Pancreas (tissue), 10 donors: ENCODE measurements at regions not wholly inside any gene's neighbourhood (a gene's known extent, or its start where the extent isn't known, plus 50 kb on each side); places are given as distances from the start of the nearest gene placed in this dataset.

Source experiments
- ATAC-seq, 4 donors: fragments of 200-7000 bp; cut with Tn5 transposase; one replicate each; pipeline versions ENCODE4 v1.8.0 to v1.9.1; 2020; ENCODE audit warnings: mild to moderate bottlenecking in 4 of 4, moderate library complexity in 4 of 4
- DNase-seq, 6 donors: peaks; one replicate each; pipeline ENCODE4 v3.0.0-alpha.2; 2020
- FAIRE-seq: peaks from 2 replicates; lab custom pipeline; 2012; peaks lifted over from hg19 to GRCh38; lab: Jason Lieb, UNC
- H3K27ac ChIP-seq, 4 donors: fragments of 200-600 bp; sonication (generic); 1 replicate in 3 of 4; 2 replicates in 1 of 4; pipeline versions ENCODE4 v1.5.0 to v1.8.0; 2020
- H3K27me3 ChIP-seq, 4 donors: fragments of 200-600 bp; one replicate each; pipeline ENCODE4 v1.8.0; 2021
- H3K36me3 ChIP-seq, 3 donors: fragments of 200-600 bp; sonication (generic) in 1 of 3; one replicate each; pipeline versions ENCODE4 v1.5.0 to v1.8.0; 2020 to 2021
- H3K4me1 ChIP-seq, 3 donors: fragments of 200-600 bp; one replicate each; pipeline ENCODE4 v1.8.0; 2021
- H3K4me3 ChIP-seq, 4 donors: fragments of 200-600 bp; sonication (generic) in 2 of 4; one replicate each; pipeline versions ENCODE4 v1.5.0 to v1.8.0; 2020 to 2021
- H3K9me3 ChIP-seq, 4 donors: fragments of 200-600 bp; one replicate each; pipeline ENCODE4 v1.8.0; 2021
- WGBS, 2 donors: extraction: QIAGEN DNeasy Blood & Tissue Kit; methylation state at CpG; one replicate each; pipeline ENCODE4 v1.1.7; 2013; 5-methylcytosine and 5-hydroxymethylcytosine counted together
- intact Hi-C, 3 donors: fragments of 100-400 bp; cut with DNase I; formaldehyde crosslinking; loops; one replicate each; pipeline versions ENCODE4 v1.11.1 to v1.14.2; 2022
- TF ChIP-seq, protein P1 (sequence below), 4 donors: fragments of 200-600 bp; sonication (generic) in 3 of 4; IDR thresholded peaks; one replicate each; pipeline versions ENCODE4 v1.5.0 to v1.8.0; 2021; ENCODE audit warnings: antibody characterized with exemption in 4 of 4
- donor health status: healthy with polysubstance abuse.
- donor health status: DM: no; HTN: no; CAD: no; lungs with moderate emphysema.
- donor health status: DM: no; HTN: no; CAD: no.
- donor health status: control.
- donor health status: control.
- donor health status: Bipolar disorder and iron deficiency.
- donor health status: DM: yes; HTN: yes; CAD: no.
- donor health status: DM: no; HTN: no; CAD: no.
- donor health status: DM: no; HTN: no; CAD: no.
- donor health status: DM: yes; HTN: yes; CAD: no.

DNA sequence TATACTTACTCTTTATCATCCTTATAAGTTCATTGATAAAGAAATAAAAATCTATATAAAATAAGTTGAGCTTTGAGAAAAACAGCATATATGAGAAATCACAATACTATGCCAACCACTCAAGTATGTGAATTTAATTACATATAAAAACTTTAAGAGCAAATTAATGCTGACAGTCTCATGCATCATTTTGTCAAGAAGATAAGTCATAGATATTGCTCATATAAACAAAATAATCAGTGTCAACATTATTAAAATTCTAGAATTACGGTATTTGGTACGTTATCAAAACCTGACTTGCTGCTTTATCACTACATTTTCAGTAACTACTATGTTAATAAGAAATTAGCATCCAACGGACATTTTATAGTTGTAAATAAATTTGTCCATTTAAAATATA lies 111.2 kb downstream of the FBXO8 start:
- no peak for ATAC-seq
- DNase-seq = no peak
- intact Hi-C loops = no loop called here
- no peaks in the 10 kb centered on the region for H3K36me3 ChIP-seq
- TF ChIP-seq, protein P1, sequence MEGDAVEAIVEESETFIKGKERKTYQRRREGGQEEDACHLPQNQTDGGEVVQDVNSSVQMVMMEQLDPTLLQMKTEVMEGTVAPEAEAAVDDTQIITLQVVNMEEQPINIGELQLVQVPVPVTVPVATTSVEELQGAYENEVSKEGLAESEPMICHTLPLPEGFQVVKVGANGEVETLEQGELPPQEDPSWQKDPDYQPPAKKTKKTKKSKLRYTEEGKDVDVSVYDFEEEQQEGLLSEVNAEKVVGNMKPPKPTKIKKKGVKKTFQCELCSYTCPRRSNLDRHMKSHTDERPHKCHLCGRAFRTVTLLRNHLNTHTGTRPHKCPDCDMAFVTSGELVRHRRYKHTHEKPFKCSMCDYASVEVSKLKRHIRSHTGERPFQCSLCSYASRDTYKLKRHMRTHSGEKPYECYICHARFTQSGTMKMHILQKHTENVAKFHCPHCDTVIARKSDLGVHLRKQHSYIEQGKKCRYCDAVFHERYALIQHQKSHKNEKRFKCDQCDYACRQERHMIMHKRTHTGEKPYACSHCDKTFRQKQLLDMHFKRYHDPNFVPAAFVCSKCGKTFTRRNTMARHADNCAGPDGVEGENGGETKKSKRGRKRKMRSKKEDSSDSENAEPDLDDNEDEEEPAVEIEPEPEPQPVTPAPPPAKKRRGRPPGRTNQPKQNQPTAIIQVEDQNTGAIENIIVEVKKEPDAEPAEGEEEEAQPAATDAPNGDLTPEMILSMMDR (IDR thresholded peaks at IDR 0.05) = no peak
- FAIRE-seq = peak; percentile 9
- no peaks in the 10 kb centered on the region for H3K9me3 ChIP-seq
- no peak overlapping the region for H3K4me3 ChIP-seq
- WGBS, 2 donors = 42 to 54% methylated on average over 3 of the region's 3 CpGs
- H3K4me1 ChIP-seq = no peaks in the 10 kb centered on the region
- H3K27ac ChIP-seq = no peak overlapping the region
- peaks cover 0 to 3% (median 0%) of the 10 kb centered on the region in 4 donors for H3K27me3 ChIP-seq

DNA sequence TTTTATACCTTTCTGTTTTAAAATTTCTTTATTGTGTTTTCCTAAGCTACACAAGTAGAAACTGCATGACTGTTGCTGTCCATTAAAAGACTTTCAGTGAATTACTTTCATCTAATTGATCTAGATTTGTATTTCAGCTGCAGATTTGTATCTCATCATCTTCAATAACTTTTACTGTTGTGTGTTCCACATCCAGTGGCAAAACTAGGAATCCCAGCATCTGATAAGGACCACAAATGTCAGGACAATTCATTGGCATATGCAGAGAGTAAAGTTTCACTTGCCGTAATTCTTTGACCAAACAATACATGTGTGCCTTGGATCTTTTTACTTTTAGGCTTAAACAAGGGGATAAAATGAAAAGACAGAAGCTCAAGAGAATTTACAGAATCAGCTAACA lies 112.6 kb downstream of the FBXO8 start:
- no peaks in the 10 kb centered on the region for H3K36me3 ChIP-seq
- peaks cover 0 to 3% (median 0%) of the 10 kb centered on the region in 4 donors for H3K27me3 ChIP-seq
- intact Hi-C loops = no loop called here
- FAIRE-seq (no peak), ATAC-seq (no peak), DNase-seq (no peak)
- H3K27ac ChIP-seq = no peak overlapping the region
- H3K4me1 ChIP-seq = no peaks in the 10 kb centered on the region
- no peaks in the 10 kb centered on the region for H3K9me3 ChIP-seq
- TF ChIP-seq, protein P1 (IDR thresholded peaks at IDR 0.05) = no peak
- H3K4me3 ChIP-seq = no peak overlapping the region
- WGBS, 2 donors = 74 to 78% methylated on average over 1 of the region's 1 CpG

DNA sequence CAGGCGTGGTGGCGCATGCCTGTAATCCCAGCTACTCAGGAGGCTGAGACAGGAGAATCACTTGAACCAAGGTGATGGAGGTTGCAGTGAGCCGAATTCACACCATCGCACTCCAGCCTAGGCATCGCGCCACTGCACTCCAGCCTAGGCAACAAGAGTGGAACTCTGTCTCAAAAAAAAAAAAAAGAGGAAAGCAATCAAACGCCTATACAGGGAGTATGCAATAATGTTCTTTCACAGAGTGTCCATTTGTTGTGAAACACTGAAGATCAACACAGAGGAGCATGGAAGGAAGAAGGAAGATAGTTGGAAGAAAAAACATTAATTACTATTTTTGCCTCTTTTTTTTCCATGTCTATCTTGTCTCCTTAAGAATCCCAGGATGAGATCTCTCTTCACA lies 113.4 kb downstream of the FBXO8 start:
- no peaks in the 10 kb centered on the region for H3K4me1 ChIP-seq
- intact Hi-C loops = no loop called here
- H3K9me3 ChIP-seq = no peaks in the 10 kb centered on the region
- no peak for ATAC-seq
- TF ChIP-seq, protein P1 (IDR thresholded peaks at IDR 0.05) = no peak
- DNase-seq = no peak
- FAIRE-seq = no peak
- no peaks in the 10 kb centered on the region for H3K36me3 ChIP-seq
- H3K27me3 ChIP-seq = peaks cover 0 to 3% (median 0%) of the 10 kb centered on the region in 4 donors
- WGBS, 2 donors = 84 to 90% methylated on average over 7 of the region's 7 CpGs
- H3K4me3 ChIP-seq = no peak overlapping the region
- H3K27ac ChIP-seq = no peak overlapping the region

DNA sequence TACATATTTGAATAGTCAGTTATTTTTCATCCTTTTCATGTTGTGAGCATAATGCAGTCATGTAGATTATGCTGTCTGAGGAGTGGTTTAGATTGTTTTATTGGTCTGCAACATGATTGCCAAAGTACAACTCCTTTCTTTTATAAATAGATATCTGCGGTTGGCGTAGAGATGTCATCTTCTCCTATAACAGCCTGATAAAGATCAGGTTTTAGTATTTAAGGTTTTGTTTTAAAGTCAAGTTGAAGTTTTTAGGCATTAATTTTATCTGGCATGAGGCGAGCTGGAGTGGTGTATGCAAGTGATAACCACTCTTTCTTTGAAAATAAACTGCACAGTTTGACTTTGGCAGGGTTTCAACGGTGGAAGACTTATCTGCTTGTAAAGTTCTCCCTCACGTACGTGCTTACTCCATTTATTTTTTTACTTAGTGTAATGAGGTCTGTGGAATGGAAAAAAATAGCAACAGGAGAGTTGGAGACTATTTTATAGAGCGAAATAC lies 126.3 kb downstream of the FBXO8 start:
- DNase-seq (no peak), FAIRE-seq (no peak), ATAC-seq (no peak)
- Histone ChIP-seq H3K9me3 (no peaks in the 10 kb centered on the region), H3K27ac (no peak overlapping the region), H3K4me1 (no peaks in the 10 kb centered on the region), H3K36me3 (no peaks in the 10 kb centered on the region), H3K27me3 (peaks cover 0 to 8% (median 1%) of the 10 kb centered on the region in 4 donors), H3K4me3 (no peak overlapping the region)
- TF ChIP-seq, protein P1 (IDR thresholded peaks at IDR 0.05) = no peak
- intact Hi-C loops = no loop called here
- WGBS, 2 donors = 26 to 27% methylated on average over 7 of the region's 7 CpGs

DNA sequence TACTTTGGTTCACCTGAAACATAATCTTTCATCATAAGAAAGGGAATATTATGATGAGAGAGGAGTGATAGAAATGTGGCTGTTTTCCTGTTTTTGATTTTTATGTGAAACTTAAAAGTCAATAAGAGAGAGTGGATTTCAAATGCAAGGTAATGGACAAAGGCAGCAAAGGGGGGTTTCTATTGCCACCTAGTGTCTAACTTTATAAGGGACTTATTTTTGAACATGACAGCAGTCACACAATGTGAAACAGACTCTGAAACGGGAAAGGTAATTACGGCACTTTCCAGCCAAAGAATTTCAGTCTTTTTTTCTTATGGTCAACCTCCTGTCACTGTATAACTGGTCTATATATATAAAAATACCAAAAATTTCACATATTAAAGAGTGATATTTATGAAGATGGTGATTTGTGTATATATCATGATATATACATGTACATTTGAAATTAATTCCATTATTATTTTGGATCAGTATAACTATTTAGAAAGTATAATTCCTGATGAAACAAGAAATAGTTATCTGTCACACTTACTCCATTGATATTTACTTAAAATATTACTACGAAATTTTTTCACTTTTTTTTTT lies 127.1 kb downstream of the FBXO8 start:
- WGBS, 2 donors = 3 to 4% methylated on average over 3 of the region's 3 CpGs
- Histone ChIP-seq H3K4me1 (no peaks in the 10 kb centered on the region), H3K9me3 (no peaks in the 10 kb centered on the region), H3K27me3 (peaks cover 0 to 8% (median 1%) of the 10 kb centered on the region in 4 donors), H3K4me3 (no peak overlapping the region), H3K36me3 (no peaks in the 10 kb centered on the region), H3K27ac (no peak overlapping the region)
- DNase-seq (no peak), FAIRE-seq (peak; percentile 89), ATAC-seq (peak in 3 of 4 donors; percentile 81 to 84 (median 82))
- TF ChIP-seq, protein P1 (IDR thresholded peaks at IDR 0.05) = peak in 2 of 4 donors; percentile 48 to 54
- intact Hi-C loops = no loop called here
